ENCODE measurements at regions not wholly inside any gene's neighbourhood (a gene's known extent, or its start where the extent isn't known, plus 50 kb on each side); places are given as distances from the start of the nearest gene placed in this dataset.

- no TSS peak for BruUV-seq (replicated peaks)
- no peaks in the 10 kb centered on the region for H3K36me3 Mint-ChIP-seq (ENCODE audit: insufficient read depth, unreplicated experiment)
- no peak for TF ChIP-seq CTCF (IDR thresholded peaks at IDR 0.05; ENCODE audit: unreplicated experiment)
- no peaks in the 10 kb centered on the region for H3K4me1 Mint-ChIP-seq (ENCODE audit: low read depth, unreplicated experiment)
- no peaks in the 10 kb centered on the region for H3K27me3 Mint-ChIP-seq (ENCODE audit: unreplicated experiment)
- no peak overlapping the region for H3K27ac Mint-ChIP-seq (ENCODE audit: unreplicated experiment)
- intact Hi-C loops (cut with micrococcal nuclease; ENCODE audit: unreplicated experiment) = no loop called here
- no peak for DNase-seq
- H3K4me3 Mint-ChIP-seq (ENCODE audit: low read depth, unreplicated experiment) = no peak overlapping the region
- no peaks in the 10 kb centered on the region for H3K9me3 Mint-ChIP-seq (ENCODE audit: low read depth, unreplicated experiment)
- CTCF ChIA-PET = no interaction called here
These were observed 777.5 kb downstream of the ADGRL2 start for GRCh38 chr1:82578086-82578726.

- H3K27me3 Mint-ChIP-seq (ENCODE audit: unreplicated experiment) = no peaks in the 10 kb centered on the region
- no peaks in the 10 kb centered on the region for H3K4me1 Mint-ChIP-seq (ENCODE audit: low read depth, unreplicated experiment)
- no peak overlapping the region for H3K4me3 Mint-ChIP-seq (ENCODE audit: low read depth, unreplicated experiment)
- H3K36me3 Mint-ChIP-seq (ENCODE audit: insufficient read depth, unreplicated experiment) = no peaks in the 10 kb centered on the region
- no peak for DNase-seq
- CTCF ChIA-PET = no interaction called here
- TF ChIP-seq CTCF (IDR thresholded peaks at IDR 0.05; ENCODE audit: unreplicated experiment) = no peak
- BruUV-seq (replicated peaks) = no TSS peak
- intact Hi-C loops (cut with micrococcal nuclease; ENCODE audit: unreplicated experiment) = no loop called here
- H3K27ac Mint-ChIP-seq (ENCODE audit: unreplicated experiment) = no peak overlapping the region
- H3K9me3 Mint-ChIP-seq (ENCODE audit: low read depth, unreplicated experiment) = peaks cover 10% of the 10 kb centered on the region
These were observed 766.6 kb downstream of the ADGRL2 start for GRCh38 chr1:82567348-82567747.

- Mint-ChIP-seq H3K4me3 (ENCODE audit: low read depth, unreplicated experiment) (no peak overlapping the region), H3K4me1 (ENCODE audit: low read depth, unreplicated experiment) (no peaks in the 10 kb centered on the region), H3K9me3 (ENCODE audit: low read depth, unreplicated experiment) (peaks cover 7% of the 10 kb centered on the region), H3K36me3 (ENCODE audit: insufficient read depth, unreplicated experiment) (no peaks in the 10 kb centered on the region), H3K27ac (ENCODE audit: unreplicated experiment) (no peak overlapping the region), H3K27me3 (ENCODE audit: unreplicated experiment) (no peaks in the 10 kb centered on the region)
- BruUV-seq (replicated peaks) = no TSS peak
- no peak for TF ChIP-seq CTCF (IDR thresholded peaks at IDR 0.05; ENCODE audit: unreplicated experiment)
- peak; percentile 9 for DNase-seq
- intact Hi-C loops (cut with micrococcal nuclease; ENCODE audit: unreplicated experiment) = no loop called here
- CTCF ChIA-PET = interaction anchor here (0.8 kb wide), 1 partner anchor 134 kb away, joined by 5 read pairs; no protein-coding TSS in a partner anchor
These were observed 764.8 kb downstream of the ADGRL2 start for GRCh38 chr1:82565546-82565945.

GRCh38 chr1:82565146-82565545, 764.4 kb downstream of the ADGRL2 start:
- TF ChIP-seq CTCF (IDR thresholded peaks at IDR 0.05; ENCODE audit: unreplicated experiment) = no peak

More at GRCh38 chr1:82565146-82565545, 764.4 kb downstream of the ADGRL2 start:
- H3K9me3 Mint-ChIP-seq (ENCODE audit: low read depth, unreplicated experiment) = peaks cover 3% of the 10 kb centered on the region
- no peak overlapping the region for H3K27ac Mint-ChIP-seq (ENCODE audit: unreplicated experiment)
- H3K27me3 Mint-ChIP-seq (ENCODE audit: unreplicated experiment) = no peaks in the 10 kb centered on the region
- H3K4me1 Mint-ChIP-seq (ENCODE audit: low read depth, unreplicated experiment) = no peaks in the 10 kb centered on the region
- intact Hi-C loops (cut with micrococcal nuclease; ENCODE audit: unreplicated experiment) = no loop called here
- H3K36me3 Mint-ChIP-seq (ENCODE audit: insufficient read depth, unreplicated experiment) = no peaks in the 10 kb centered on the region
- CTCF ChIA-PET = no interaction called here
- H3K4me3 Mint-ChIP-seq (ENCODE audit: low read depth, unreplicated experiment) = no peak overlapping the region
- BruUV-seq (replicated peaks) = no TSS peak
- peak; percentile 3 for DNase-seq
